NCI-H128 (cell line): ENCODE measurements at regions not wholly inside any gene's neighbourhood (a gene's known extent, or its start where the extent isn't known, plus 50 kb on each side); places are given as distances from the start of the nearest gene placed in this dataset.

Experiments used
- DNase-seq: peaks from one replicate; lab custom pipeline; 2025; ENCODE audit not compliant: unreplicated experiment; lab: John Stamatoyannopoulos, UW

GRCh38 chr14:99118946-99119345, 153.1 kb downstream of the BCL11B start:
- no peak for DNase-seq
